Lung (tissue), 11 donors: ENCODE measurements at regions not wholly inside any gene's neighbourhood (a gene's known extent, or its start where the extent isn't known, plus 50 kb on each side); places are given as distances from the start of the nearest gene placed in this dataset.

Experiments used
- ATAC-seq: fragments of 200-7000 bp; cut with Tn5 transposase; one replicate; pipeline ENCODE4 v1.9.1; 2020; ENCODE audit warnings: moderate number of reproducible peaks; ENCODE audit not compliant: insufficient read depth, low FRiP score
- DNase-seq, 3 donors: peaks; one replicate each; pipeline ENCODE4 v3.0.0-alpha.2; 2013 to 2017
- H3K27ac ChIP-seq, 2 donors: one replicate each; pipeline ENCODE4 v1.5.1; 2013; ENCODE audit warnings: mild to moderate bottlenecking in 2 of 2, moderate library complexity in 2 of 2, control low read depth in 1 of 2, inconsistent platforms in 1 of 2, low read depth in 1 of 2, low read length in 1 of 2
- H3K27me3 ChIP-seq, 3 donors: one replicate each; pipeline ENCODE4 v1.5.1; 2013; ENCODE audit warnings: low read length in 2 of 3; ENCODE audit not compliant: control insufficient read depth in 3 of 3, insufficient read depth in 3 of 3
- H3K36me3 ChIP-seq, 4 donors: one replicate each; pipeline ENCODE4 v1.5.1; 2013; ENCODE audit warnings: low read length in 4 of 4, mild to moderate bottlenecking in 1 of 4, moderate library complexity in 1 of 4; ENCODE audit not compliant: control insufficient read depth in 4 of 4, insufficient read depth in 4 of 4
- H3K4me1 ChIP-seq, 5 donors: one replicate each; pipeline ENCODE4 v1.5.1; 2013; ENCODE audit warnings: low read length in 5 of 5, mild to moderate bottlenecking in 2 of 5, moderate library complexity in 1 of 5; ENCODE audit not compliant: control insufficient read depth in 5 of 5, insufficient read depth in 5 of 5
- H3K4me3 ChIP-seq: one replicate; pipeline ENCODE4 v1.5.1; 2013; ENCODE audit warnings: mild to moderate bottlenecking, control low read depth, moderate library complexity
- H3K9ac ChIP-seq, 2 donors: one replicate each; pipeline ENCODE4 v1.5.1; 2013; ENCODE audit warnings: low read length in 2 of 2, control low read depth in 1 of 2; ENCODE audit not compliant: insufficient read depth in 1 of 2
- H3K9me3 ChIP-seq, 4 donors: one replicate each; pipeline ENCODE4 v1.5.1; 2013; ENCODE audit warnings: low read length in 3 of 4, mild to moderate bottlenecking in 1 of 4, moderate library complexity in 1 of 4; ENCODE audit not compliant: control insufficient read depth in 4 of 4, insufficient read depth in 3 of 4
- WGBS, 2 donors: extraction: QIAGEN DNeasy Blood & Tissue Kit; methylation state at CpG; one replicate each; pipeline ENCODE4 v1.1.7; 2013; 5-methylcytosine and 5-hydroxymethylcytosine counted together
- TF ChIP-seq, protein P1 (sequence below): IDR thresholded peaks from 2 replicates; pipeline ENCODE4 v1.5.1; 2012; ENCODE audit warnings: mild to moderate bottlenecking; ENCODE audit errors: control extremely low read depth, extremely low read depth
- donor health status: control.
- donor health status: control.
- donor health status: Bipolar disorder and iron deficiency.
- donor health status: healthy.
- donor health status: DM: yes; HTN: yes; CAD: no.

- Histone ChIP-seq H3K36me3 (no peaks in the 10 kb centered on the region), H3K4me1 (peaks cover 0 to 10% (median 0%) of the 10 kb centered on the region in 5 donors), H3K27me3 (peaks cover 0 to 10% (median 8%) of the 10 kb centered on the region in 3 donors), H3K27ac (peak overlapping the region; percentile 56 to 83), H3K4me3 (peak overlapping the region; percentile 55), H3K9me3 (no peaks in the 10 kb centered on the region), H3K9ac (peak overlapping the region; percentile 61 to 84)
- DNase-seq (peak; percentile 89 to 96 (median 93)), ATAC-seq (peak; percentile 94)
- TF ChIP-seq, protein P1, sequence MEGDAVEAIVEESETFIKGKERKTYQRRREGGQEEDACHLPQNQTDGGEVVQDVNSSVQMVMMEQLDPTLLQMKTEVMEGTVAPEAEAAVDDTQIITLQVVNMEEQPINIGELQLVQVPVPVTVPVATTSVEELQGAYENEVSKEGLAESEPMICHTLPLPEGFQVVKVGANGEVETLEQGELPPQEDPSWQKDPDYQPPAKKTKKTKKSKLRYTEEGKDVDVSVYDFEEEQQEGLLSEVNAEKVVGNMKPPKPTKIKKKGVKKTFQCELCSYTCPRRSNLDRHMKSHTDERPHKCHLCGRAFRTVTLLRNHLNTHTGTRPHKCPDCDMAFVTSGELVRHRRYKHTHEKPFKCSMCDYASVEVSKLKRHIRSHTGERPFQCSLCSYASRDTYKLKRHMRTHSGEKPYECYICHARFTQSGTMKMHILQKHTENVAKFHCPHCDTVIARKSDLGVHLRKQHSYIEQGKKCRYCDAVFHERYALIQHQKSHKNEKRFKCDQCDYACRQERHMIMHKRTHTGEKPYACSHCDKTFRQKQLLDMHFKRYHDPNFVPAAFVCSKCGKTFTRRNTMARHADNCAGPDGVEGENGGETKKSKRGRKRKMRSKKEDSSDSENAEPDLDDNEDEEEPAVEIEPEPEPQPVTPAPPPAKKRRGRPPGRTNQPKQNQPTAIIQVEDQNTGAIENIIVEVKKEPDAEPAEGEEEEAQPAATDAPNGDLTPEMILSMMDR = no peak
- WGBS, 2 donors = 10 to 11% methylated on average over 52 of the region's 52 CpGs
These were observed 98.0 kb downstream of the INSIG2 start for GRCh38 chr2:118186110-118186857.

GRCh38 chr2:118185210-118186109 lies 97.2 kb downstream of the INSIG2 start:
- DNase-seq (peak; percentile 67 to 80 (median 75)), ATAC-seq (peak; percentile 76)
- Histone ChIP-seq H3K9ac (peak overlapping the region; percentile 61 to 84), H3K9me3 (no peaks in the 10 kb centered on the region), H3K27me3 (peaks cover 0 to 9% (median 9%) of the 10 kb centered on the region in 3 donors), H3K36me3 (no peaks in the 10 kb centered on the region), H3K4me1 (peaks cover 0 to 10% (median 0%) of the 10 kb centered on the region in 5 donors), H3K27ac (peak overlapping the region; percentile 56 to 83), H3K4me3 (peak overlapping the region; percentile 55)
- TF ChIP-seq, protein P1 = no peak
- 9 to 11% methylated on average over 33 of the region's 33 CpGs for WGBS, 2 donors

GRCh38 chr2:118183381-118183780 lies 95.1 kb downstream of the INSIG2 start:
- WGBS, 2 donors = 62 to 74% methylated on average over 9 of the region's 9 CpGs
- no peak for DNase-seq
- ATAC-seq = no peak
- Histone ChIP-seq H3K4me3 (no peak overlapping the region), H3K9me3 (no peaks in the 10 kb centered on the region), H3K27ac (no peak overlapping the region), H3K36me3 (no peaks in the 10 kb centered on the region), H3K27me3 (peaks cover 0 to 14% (median 9%) of the 10 kb centered on the region in 3 donors), H3K4me1 (peaks cover 0 to 10% (median 0%) of the 10 kb centered on the region in 5 donors), H3K9ac (no peak overlapping the region)
- TF ChIP-seq, protein P1 = no peak
